ENCODE measurements at regions not wholly inside any gene's neighbourhood (a gene's known extent, or its start where the extent isn't known, plus 50 kb on each side); places are given as distances from the start of the nearest gene placed in this dataset.

DNA sequence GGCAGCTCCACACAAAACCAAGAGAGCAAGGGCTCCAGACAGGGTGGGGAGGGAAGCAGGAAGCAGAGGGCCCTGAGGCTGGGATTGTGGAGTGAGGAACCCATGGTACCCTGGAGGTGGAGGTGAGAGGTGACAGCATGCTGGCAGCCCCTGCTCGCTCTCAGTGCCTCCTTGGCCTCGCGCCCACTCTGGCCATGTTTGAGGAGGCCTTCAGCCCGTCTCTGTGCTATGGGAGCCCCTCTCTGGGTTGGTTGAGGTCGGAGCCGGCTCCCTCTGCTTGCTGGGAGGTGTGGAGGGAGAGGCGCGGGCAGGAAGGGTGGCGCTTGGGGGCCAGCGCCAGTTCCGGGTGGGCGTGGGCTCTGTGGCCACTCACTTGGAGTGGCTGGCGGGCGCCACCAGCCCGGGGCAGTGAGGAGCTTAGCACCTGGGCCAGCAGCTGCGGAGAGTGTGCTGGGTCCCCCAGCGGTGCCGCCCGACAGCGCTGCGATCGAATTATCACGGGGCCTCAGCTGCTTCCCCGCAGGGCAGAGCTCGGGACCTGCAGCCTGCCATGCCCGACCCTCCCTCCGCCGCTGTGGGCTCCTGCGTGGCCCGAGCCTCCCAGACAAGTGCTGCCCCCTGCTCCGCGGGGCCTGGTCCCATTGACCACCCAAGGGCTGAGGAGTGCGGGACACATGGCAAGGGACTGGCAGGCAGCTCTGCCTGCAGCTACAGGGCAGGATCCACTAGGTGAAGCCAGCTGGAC, 196.0 kb downstream of the DACT1 start:
- Histone ChIP-seq H3K9me2 (ENCODE audit: low read depth, low read length) (no peaks in the 10 kb centered on the region), H3K79me2 (ENCODE audit: insufficient read depth, low read length) (no peaks in the 10 kb centered on the region), H2AFZ (ENCODE audit: low read length) (no peak overlapping the region), H3K36me3 (ENCODE audit: insufficient read depth, low read length) (no peaks in the 10 kb centered on the region), H3K27ac (ENCODE audit: low read depth, low read length, poor library complexity, severe bottlenecking) (no peak overlapping the region), H3K27me3 (ENCODE audit: insufficient read depth, low read length) (0 out of 2 replicates have a peak, but pooled peaks cover 3% of the 10 kb centered on the region), H3K4me1 (ENCODE audit: insufficient read depth, low read length, severe bottlenecking) (no peaks in the 10 kb centered on the region), H3K4me3 (ENCODE audit: low read depth, low read length, poor library complexity, severe bottlenecking) (no peak overlapping the region), H3F3A (ENCODE audit: insufficient read depth, low read length) (no peaks in the 10 kb centered on the region), H4K20me1 (ENCODE audit: insufficient read depth, low read length) (no peaks in the 10 kb centered on the region), H3K9me3 (ENCODE audit: low read length) (no peaks in the 10 kb centered on the region), H3K9ac (ENCODE audit: low read length) (no peak overlapping the region), H3K4me2 (ENCODE audit: low read length) (no peak overlapping the region)
- TF ChIP-seq, protein P1, sequence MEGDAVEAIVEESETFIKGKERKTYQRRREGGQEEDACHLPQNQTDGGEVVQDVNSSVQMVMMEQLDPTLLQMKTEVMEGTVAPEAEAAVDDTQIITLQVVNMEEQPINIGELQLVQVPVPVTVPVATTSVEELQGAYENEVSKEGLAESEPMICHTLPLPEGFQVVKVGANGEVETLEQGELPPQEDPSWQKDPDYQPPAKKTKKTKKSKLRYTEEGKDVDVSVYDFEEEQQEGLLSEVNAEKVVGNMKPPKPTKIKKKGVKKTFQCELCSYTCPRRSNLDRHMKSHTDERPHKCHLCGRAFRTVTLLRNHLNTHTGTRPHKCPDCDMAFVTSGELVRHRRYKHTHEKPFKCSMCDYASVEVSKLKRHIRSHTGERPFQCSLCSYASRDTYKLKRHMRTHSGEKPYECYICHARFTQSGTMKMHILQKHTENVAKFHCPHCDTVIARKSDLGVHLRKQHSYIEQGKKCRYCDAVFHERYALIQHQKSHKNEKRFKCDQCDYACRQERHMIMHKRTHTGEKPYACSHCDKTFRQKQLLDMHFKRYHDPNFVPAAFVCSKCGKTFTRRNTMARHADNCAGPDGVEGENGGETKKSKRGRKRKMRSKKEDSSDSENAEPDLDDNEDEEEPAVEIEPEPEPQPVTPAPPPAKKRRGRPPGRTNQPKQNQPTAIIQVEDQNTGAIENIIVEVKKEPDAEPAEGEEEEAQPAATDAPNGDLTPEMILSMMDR (IDR thresholded peaks at IDR 0.05; ENCODE audit: low read length) = no peak
- no peak for TF ChIP-seq EZH2 (IDR thresholded peaks at IDR 0.05; ENCODE audit: borderline replicate concordance, low read length)

- Histone ChIP-seq H3K9me2 (ENCODE audit: low read depth, low read length) (no peaks in the 10 kb centered on the region), H3F3A (ENCODE audit: insufficient read depth, low read length) (no peaks in the 10 kb centered on the region), H4K20me1 (ENCODE audit: insufficient read depth, low read length) (no peaks in the 10 kb centered on the region), H3K9me3 (ENCODE audit: low read length) (no peaks in the 10 kb centered on the region), H3K36me3 (ENCODE audit: insufficient read depth, low read length) (no peaks in the 10 kb centered on the region), H3K4me3 (ENCODE audit: low read depth, low read length, poor library complexity, severe bottlenecking) (no peak overlapping the region), H3K9ac (ENCODE audit: low read length) (no peak overlapping the region), H3K79me2 (ENCODE audit: insufficient read depth, low read length) (no peaks in the 10 kb centered on the region), H3K27ac (ENCODE audit: low read depth, low read length, poor library complexity, severe bottlenecking) (no peak overlapping the region), H3K4me2 (ENCODE audit: low read length) (no peak overlapping the region), H3K27me3 (ENCODE audit: insufficient read depth, low read length) (0 out of 2 replicates have a peak, but pooled peaks cover 3% of the 10 kb centered on the region), H3K4me1 (ENCODE audit: insufficient read depth, low read length, severe bottlenecking) (no peaks in the 10 kb centered on the region), H2AFZ (ENCODE audit: low read length) (no peak overlapping the region)
- TF ChIP-seq, protein P1 (IDR thresholded peaks at IDR 0.05; ENCODE audit: low read length) = no peak
- no peak for TF ChIP-seq EZH2 (IDR thresholded peaks at IDR 0.05; ENCODE audit: borderline replicate concordance, low read length)
Observed at GRCh38 chr14:58836303-58836974, 198.7 kb downstream of the DACT1 start.

DNA sequence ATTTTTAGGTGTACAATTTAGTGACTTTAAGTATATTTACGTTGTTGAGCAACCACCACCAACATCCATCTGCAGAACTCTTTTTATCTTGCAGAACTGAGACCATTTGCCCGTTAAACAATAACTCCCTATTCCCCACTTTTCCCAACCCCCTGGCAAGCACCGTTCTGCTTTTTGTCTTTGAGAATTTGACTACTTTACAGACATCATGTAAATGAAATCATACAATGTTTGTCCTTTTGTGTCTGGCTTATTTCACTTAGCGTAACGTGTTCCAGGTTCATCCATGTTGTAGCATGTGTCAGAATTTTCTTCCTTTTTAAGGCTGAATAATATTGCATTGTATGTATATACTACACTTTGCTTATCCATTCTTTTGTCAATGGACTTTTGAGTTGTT, 201.5 kb downstream of the DACT1 start:
- no peaks in the 10 kb centered on the region for H3K4me1 ChIP-seq (ENCODE audit: insufficient read depth, low read length, severe bottlenecking)
- no peaks in the 10 kb centered on the region for H3K9me3 ChIP-seq (ENCODE audit: low read length)
- no peak overlapping the region for H2AFZ ChIP-seq (ENCODE audit: low read length)
- TF ChIP-seq, protein P1 (IDR thresholded peaks at IDR 0.05; ENCODE audit: low read length) = no peak
- no peak for TF ChIP-seq EZH2 (IDR thresholded peaks at IDR 0.05; ENCODE audit: borderline replicate concordance, low read length)
- H3K9me2 ChIP-seq (ENCODE audit: low read depth, low read length) = no peaks in the 10 kb centered on the region
- H4K20me1 ChIP-seq (ENCODE audit: insufficient read depth, low read length) = no peaks in the 10 kb centered on the region
- H3K9ac ChIP-seq (ENCODE audit: low read length) = no peak overlapping the region
- no peak overlapping the region for H3K4me2 ChIP-seq (ENCODE audit: low read length)
- H3K36me3 ChIP-seq (ENCODE audit: insufficient read depth, low read length) = no peaks in the 10 kb centered on the region
- H3K4me3 ChIP-seq (ENCODE audit: low read depth, low read length, poor library complexity, severe bottlenecking) = no peak overlapping the region
- no peak overlapping the region for H3K27ac ChIP-seq (ENCODE audit: low read depth, low read length, poor library complexity, severe bottlenecking)
- H3F3A ChIP-seq (ENCODE audit: insufficient read depth, low read length) = no peaks in the 10 kb centered on the region
- H3K27me3 ChIP-seq (ENCODE audit: insufficient read depth, low read length) = no peaks in the 10 kb centered on the region
- no peaks in the 10 kb centered on the region for H3K79me2 ChIP-seq (ENCODE audit: insufficient read depth, low read length)

Data from OCI-LY1 (cell line).